WI38 (cell line): ENCODE measurements at regions not wholly inside any gene's neighbourhood (a gene's known extent, or its start where the extent isn't known, plus 50 kb on each side); places are given as distances from the start of the nearest gene placed in this dataset.

Source experiments
- H3K4me3 ChIP-seq: 2 replicates; pipeline ENCODE4 v1.5.1; 2011; ENCODE audit warnings: low read depth, mild to moderate bottlenecking, control low read depth, low read length
- TF ChIP-seq, protein P1 (sequence below): IDR thresholded peaks from 2 replicates; pipeline ENCODE4 v1.5.1; 2012; ENCODE audit warnings: low read depth, mild to moderate bottlenecking, control low read depth, low read length

DNA sequence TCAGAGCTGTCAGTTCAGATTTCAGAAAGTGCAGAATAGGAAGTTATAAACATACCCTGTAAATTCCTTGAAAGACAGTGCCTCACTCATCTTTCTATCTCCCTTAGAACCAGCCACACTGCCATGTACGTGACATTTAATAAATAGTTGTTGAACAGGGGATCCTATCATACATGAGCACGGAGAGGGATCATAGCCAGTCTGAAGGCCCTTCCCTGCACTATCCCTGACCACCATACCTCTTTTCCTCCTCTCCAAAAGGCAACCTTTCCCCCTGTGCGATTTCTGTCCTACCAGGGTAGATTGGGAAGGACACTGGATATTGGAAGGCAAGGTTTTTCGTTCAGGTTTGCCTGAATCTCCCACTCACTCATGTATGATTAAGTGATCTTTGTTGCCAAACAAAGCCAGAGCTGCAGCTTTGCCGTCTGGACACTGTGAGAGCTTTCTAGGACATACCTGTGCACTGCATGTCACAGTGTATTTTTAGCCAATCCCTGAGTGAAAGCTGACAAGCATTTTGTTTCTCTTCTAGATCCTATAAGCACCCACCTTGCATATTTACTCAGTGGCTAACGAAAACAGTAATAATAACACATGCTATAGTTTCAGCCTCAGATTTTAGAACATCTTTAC lies 986.5 kb upstream of the WWC1 start:
- no peak overlapping the region for H3K4me3 ChIP-seq
- TF ChIP-seq, protein P1, sequence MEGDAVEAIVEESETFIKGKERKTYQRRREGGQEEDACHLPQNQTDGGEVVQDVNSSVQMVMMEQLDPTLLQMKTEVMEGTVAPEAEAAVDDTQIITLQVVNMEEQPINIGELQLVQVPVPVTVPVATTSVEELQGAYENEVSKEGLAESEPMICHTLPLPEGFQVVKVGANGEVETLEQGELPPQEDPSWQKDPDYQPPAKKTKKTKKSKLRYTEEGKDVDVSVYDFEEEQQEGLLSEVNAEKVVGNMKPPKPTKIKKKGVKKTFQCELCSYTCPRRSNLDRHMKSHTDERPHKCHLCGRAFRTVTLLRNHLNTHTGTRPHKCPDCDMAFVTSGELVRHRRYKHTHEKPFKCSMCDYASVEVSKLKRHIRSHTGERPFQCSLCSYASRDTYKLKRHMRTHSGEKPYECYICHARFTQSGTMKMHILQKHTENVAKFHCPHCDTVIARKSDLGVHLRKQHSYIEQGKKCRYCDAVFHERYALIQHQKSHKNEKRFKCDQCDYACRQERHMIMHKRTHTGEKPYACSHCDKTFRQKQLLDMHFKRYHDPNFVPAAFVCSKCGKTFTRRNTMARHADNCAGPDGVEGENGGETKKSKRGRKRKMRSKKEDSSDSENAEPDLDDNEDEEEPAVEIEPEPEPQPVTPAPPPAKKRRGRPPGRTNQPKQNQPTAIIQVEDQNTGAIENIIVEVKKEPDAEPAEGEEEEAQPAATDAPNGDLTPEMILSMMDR: no peak

DNA sequence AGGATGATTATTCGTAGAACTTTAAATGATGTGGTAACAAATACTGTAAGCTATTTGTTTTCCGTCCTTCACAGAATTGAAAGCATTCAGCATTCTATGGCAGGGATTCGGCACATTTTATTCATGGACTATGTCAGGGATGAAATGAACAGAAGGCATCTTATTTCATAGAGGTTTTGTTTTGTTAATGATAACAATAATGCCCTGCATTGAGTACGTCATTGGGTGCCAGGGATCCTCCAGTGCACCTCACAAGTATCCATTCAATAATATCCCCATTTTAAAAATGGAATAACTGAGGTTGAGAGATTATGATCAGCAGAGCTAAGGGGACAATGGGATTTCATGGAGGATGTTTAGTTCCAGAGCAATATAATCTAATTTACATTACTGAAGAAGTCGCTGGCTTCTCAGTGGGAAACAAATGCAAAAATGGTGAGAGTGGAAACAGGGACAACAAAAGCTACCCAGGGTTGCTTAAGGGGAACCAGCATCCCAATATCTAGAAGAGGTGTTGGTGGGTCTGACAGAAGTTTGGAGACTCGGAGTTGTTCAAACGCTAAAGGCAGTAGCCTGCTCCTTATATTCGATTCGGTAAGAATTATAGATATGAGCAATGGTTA lies 985.7 kb upstream of the WWC1 start:
- no peak overlapping the region for H3K4me3 ChIP-seq
- TF ChIP-seq, protein P1: no peak

DNA sequence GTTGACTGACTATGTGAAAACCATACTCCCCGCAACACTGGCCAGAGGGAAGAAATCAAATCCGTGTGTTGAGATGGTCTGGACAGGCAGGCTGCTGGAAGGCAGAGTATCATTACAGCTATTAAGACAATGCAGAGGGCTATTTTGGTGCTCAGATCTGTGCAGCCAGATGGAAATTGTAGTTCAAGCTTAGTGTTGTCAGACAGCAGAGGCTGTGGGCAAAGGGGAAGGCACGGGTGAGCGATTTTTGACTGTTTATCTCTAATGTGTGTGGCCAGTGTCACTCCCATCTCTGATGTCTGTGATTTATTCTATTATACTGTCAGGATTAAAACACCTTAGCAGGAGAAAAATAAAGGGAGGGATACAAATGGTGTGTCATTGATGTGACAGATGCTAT lies 984.4 kb upstream of the WWC1 start:
- no peak overlapping the region for H3K4me3 ChIP-seq
- TF ChIP-seq, protein P1: no peak

DNA sequence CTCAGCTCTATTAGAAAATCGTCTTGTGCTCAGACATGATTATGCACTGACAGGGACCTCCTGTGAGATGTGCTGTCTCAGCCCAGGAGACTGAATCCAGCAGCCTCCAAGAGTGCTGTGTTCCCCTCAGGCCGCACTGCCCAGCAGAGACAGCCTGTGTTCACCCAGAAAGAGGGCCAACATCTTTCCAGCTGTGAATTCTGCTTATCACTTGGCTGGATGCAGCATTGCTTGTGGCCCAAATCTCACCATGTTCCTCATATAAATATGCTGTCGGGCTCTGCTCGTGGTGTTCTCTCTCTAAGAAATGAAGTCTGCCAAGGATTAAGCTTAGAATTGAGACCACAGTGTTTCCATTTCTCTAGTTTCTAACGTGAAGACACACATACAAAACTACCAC lies 983.0 kb upstream of the WWC1 start:
- H3K4me3 ChIP-seq: no peak overlapping the region
- TF ChIP-seq, protein P1: no peak

DNA sequence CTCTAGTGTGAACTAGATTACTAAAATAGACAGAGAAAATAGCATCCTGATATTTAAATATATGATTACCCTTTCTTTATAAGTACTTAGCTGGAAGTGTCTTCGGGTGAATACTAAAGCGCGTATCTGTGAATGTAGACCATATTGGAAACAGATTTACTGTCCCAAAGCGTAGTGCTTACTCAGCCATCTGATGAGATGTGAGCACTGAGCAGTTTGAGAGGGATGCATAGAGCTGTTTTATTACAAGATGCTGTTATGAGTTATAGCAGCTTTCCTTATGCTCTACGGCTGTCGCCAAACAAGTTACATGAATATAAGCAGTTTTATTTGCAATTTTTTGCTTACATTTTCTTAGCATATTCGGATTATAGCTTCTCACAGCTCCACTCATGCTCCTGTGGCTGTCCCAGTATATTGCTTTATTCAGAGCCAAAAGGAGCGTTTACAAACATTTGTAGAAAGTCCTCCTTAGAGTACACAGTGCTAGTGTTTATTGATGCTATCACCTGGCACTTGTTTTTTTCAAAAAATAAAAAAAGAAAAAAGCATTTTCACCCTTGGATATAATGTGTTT lies 981.4 kb upstream of the WWC1 start:
- no peak overlapping the region for H3K4me3 ChIP-seq
- TF ChIP-seq, protein P1: no peak

DNA sequence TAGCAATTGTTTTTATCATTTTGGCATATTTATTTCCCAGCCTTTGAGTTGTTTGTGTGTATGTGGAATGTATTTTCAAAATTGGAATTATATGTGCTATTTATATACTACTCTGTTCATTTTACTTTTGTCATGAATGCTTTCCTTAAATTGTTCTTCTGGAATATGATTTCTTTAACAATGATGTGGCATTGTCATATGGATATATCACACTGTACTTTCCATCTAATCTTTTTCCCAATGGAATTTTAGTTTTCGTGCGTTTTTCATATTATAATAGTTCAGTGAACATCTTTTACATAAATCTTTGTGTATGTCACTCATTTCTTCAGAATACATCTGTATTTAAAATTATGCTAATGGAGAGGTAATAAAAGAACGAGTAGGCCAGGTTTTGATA lies 980.1 kb upstream of the WWC1 start:
- TF ChIP-seq, protein P1: no peak
- no peak overlapping the region for H3K4me3 ChIP-seq

DNA sequence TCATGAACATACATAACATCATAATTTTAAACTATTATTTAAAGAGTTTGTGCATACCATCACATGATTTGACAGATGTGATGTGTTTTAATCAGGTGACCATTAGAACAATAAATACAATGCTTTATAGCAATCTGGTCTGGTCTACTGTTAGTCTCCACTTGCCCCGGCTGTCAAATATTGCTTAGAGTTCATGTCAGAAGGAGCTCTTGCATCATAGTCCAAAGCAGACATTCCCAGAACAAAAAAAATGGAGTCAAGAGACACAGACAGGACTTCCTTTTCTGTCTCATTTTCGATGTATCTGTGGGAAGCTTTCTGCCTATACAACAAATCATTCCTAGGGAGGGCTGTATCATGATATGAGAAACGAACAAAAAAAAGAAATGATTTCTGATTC lies 979.2 kb upstream of the WWC1 start:
- TF ChIP-seq, protein P1: no peak
- no peak overlapping the region for H3K4me3 ChIP-seq
